SK-N-MC (cell line): ENCODE measurements at regions not wholly inside any gene's neighbourhood (a gene's known extent, or its start where the extent isn't known, plus 50 kb on each side); places are given as distances from the start of the nearest gene placed in this dataset.

ENCODE experiments used
- EZH2 ChIP-seq: fragments of 200-600 bp; sonication (generic); IDR thresholded peaks from one replicate; pipeline ENCODE4 v1.6.1; 2017; ENCODE audit warnings: antibody characterized with exemption
- POLR2AphosphoS5 ChIP-seq: IDR thresholded peaks from 2 replicates; pipeline ENCODE4 v1.6.1; 2012; ENCODE audit warnings: mild to moderate bottlenecking, low read depth, low read length, borderline replicate concordance

GRCh38 chr2:52294628-52295027 is 1262.7 kb upstream of the NRXN1 start:
- TF ChIP-seq EZH2 (no peak), POLR2AphosphoS5 (no peak)
